Neural progenitor cell (in vitro differentiated cells): ENCODE measurements at regions not wholly inside any gene's neighbourhood (a gene's known extent, or its start where the extent isn't known, plus 50 kb on each side); places are given as distances from the start of the nearest gene placed in this dataset.

Experiments used
- CTCF ChIP-seq: fragments of 200-600 bp; sonication (generic); IDR thresholded peaks from 2 replicates; pipeline ENCODE4 v1.5.1; 2017; ENCODE audit warnings: antibody characterized with exemption, mild to moderate bottlenecking
- EZH2 ChIP-seq: fragments of 200-600 bp; sonication (generic); IDR thresholded peaks from 2 replicates; pipeline ENCODE4 v1.6.1; 2017; ENCODE audit warnings: antibody characterized with exemption, mild to moderate bottlenecking, moderate library complexity

GRCh38 chr4:64747919-64748715 lies 338.9 kb upstream of the TECRL start:
- TF ChIP-seq EZH2 (no peak), CTCF (no peak)
